ENCODE measurements at regions not wholly inside any gene's neighbourhood (a gene's known extent, or its start where the extent isn't known, plus 50 kb on each side); places are given as distances from the start of the nearest gene placed in this dataset.

GRCh38 chr15:77797270-77797669 is 164.6 kb upstream of the LINGO1 start:
- no peaks in the 10 kb centered on the region for H3K36me3 ChIP-seq (ENCODE audit: control insufficient read depth in 2 of 4, insufficient read depth in 4 of 4, low read length in 3 of 4)
- H4K91ac ChIP-seq (replicated peaks; ENCODE audit: insufficient read length, low read length): no peak overlapping the region
- no peak overlapping the region for H3K18ac ChIP-seq (ENCODE audit: extremely low read depth, low read length)
- H3K4ac ChIP-seq (replicated peaks; ENCODE audit: insufficient read length, low read depth, low read length): no peak overlapping the region
- WGBS, 2 experiments (ENCODE audit: extremely low coverage in 1 of 2, insufficient coverage in 1 of 2, insufficient read length in 1 of 2, insufficient replicate concordance in 2 of 2, low coverage in 1 of 2, low lambda C conversion rate in 2 of 2, missing lambda C conversion rate in 1 of 2): 83% methylated on average over 8 of the region's 8 CpGs; no CpG with 5 or more reads in 1 of the 2 experiments
- no peak overlapping the region for H2AFZ ChIP-seq (ENCODE audit: low read length)
- POLR2A ChIA-PET (ENCODE audit: partially characterized antibody): interaction anchor here (1.4 kb wide), 1 partner anchor 164 kb away, joined by 4 read pairs; no protein-coding TSS in a partner anchor
- H3K4me1 ChIP-seq (replicated peaks in 1 of 4; ENCODE audit: control insufficient read depth in 3 of 4, insufficient read depth in 4 of 4, low read length in 3 of 4): 0 out of 7 replicates have a peak, but pooled peaks cover 0 to 3% (median 0%) of the 10 kb centered on the region in 4 experiments
- H4K5ac ChIP-seq (ENCODE audit: insufficient read length, low read depth, low read length): no peak overlapping the region
- no peaks in the 10 kb centered on the region for H3K79me2 ChIP-seq (ENCODE audit: control insufficient read depth in 1 of 2, insufficient read depth in 2 of 2, low read length in 2 of 2)
- H2BK15ac ChIP-seq (ENCODE audit: low read length): no peak overlapping the region
- no peak overlapping the region for H3K56ac ChIP-seq (replicated peaks; ENCODE audit: insufficient read length, low read depth, low read length)
- H3K14ac ChIP-seq (ENCODE audit: insufficient read length): no peak overlapping the region
- no peak overlapping the region for H2BK5ac ChIP-seq (ENCODE audit: low read depth, low read length)
- H2BK12ac ChIP-seq (ENCODE audit: low read depth, low read length): no peak overlapping the region
- DNase-seq (ENCODE audit: low read depth in 1 of 2, low spot score in 2 of 2) (no peak), FAIRE-seq (no peak)
- H3K4me2 ChIP-seq (ENCODE audit: insufficient read depth in 1 of 2, low read depth in 2 of 2, low read length in 2 of 2): no peak overlapping the region
- CTCF ChIA-PET (ENCODE audit: partially characterized antibody): interaction anchor here (0.7 to 5.8 kb wide), 11 partner anchors 9 to 208 kb away, joined by 3 to 78 read pairs (median 4); partner anchors contain the start of gene LINGO1
- no peak overlapping the region for H3K9ac ChIP-seq (replicated peaks in 1 of 4; ENCODE audit: extremely low read depth in 1 of 4, low read depth in 3 of 4, low read length in 3 of 4)
- no peak overlapping the region for H2AK5ac ChIP-seq (ENCODE audit: low read depth, low read length)
- H4K20me1 ChIP-seq (replicated peaks in 1 of 2; ENCODE audit: control insufficient read depth in 1 of 2, insufficient read depth in 2 of 2, low read length in 2 of 2): no peaks in the 10 kb centered on the region
- H3K27ac ChIP-seq (ENCODE audit: low read depth, low read length): no peak overlapping the region
- H3K23ac ChIP-seq (ENCODE audit: insufficient read length): no peak overlapping the region
- H3K9me3 ChIP-seq (ENCODE audit: insufficient read depth in 2 of 2, low read depth in 1 of 2, low read length in 1 of 2): no peaks in the 10 kb centered on the region
- H4K8ac ChIP-seq (ENCODE audit: extremely low read depth, insufficient read depth, low read length): no peak overlapping the region
- H2BK120ac ChIP-seq (replicated peaks; ENCODE audit: low read depth, low read length): no peak overlapping the region
- no peaks in the 10 kb centered on the region for H3K23me2 ChIP-seq (ENCODE audit: low read depth, low read length)
- H2BK20ac ChIP-seq (ENCODE audit: low read length): no peak overlapping the region
- H3K4me3 ChIP-seq (ENCODE audit: extremely low read depth in 1 of 4, insufficient read depth in 2 of 4, low read depth in 3 of 4, low read length in 4 of 4): no peak overlapping the region
- no peaks in the 10 kb centered on the region for H3K79me1 ChIP-seq (ENCODE audit: low read depth, low read length)
- no peaks in the 10 kb centered on the region for H3K27me3 ChIP-seq (replicated peaks in 1 of 4; ENCODE audit: control insufficient read depth in 3 of 4, extremely low read depth in 1 of 4, insufficient read depth in 3 of 4, low read length in 3 of 4)
- TF ChIP-seq CBX5 (IDR thresholded peaks at IDR 0.05; ENCODE audit: low read depth, low read length): no peak
- no peak for TF ChIP-seq YY1 (IDR thresholded peaks at IDR 0.05; ENCODE audit: low read depth, low read length)
- TF ChIP-seq SUZ12 (IDR thresholded peaks at IDR 0.05; ENCODE audit: low read length): no peak
- no peak for TF ChIP-seq CTCF (IDR thresholded peaks at IDR 0.05; ENCODE audit: control extremely low read depth in 1 of 3, insufficient read depth in 1 of 3, low read depth in 1 of 3, low read length in 3 of 3)
- no peak for TF ChIP-seq ASH2L (IDR thresholded peaks at IDR 0.05; ENCODE audit: low read length)
- no peak for TF ChIP-seq JUN (IDR thresholded peaks at IDR 0.05; ENCODE audit: low read depth, low read length)
- no peak for TF ChIP-seq SIRT6 (IDR thresholded peaks at IDR 0.05; ENCODE audit: low read length)
- TF ChIP-seq ZNF274 (IDR thresholded peaks at IDR 0.05; ENCODE audit: borderline replicate concordance, extremely low read depth, low read length): no peak
- no peak for TF ChIP-seq CHD2 (IDR thresholded peaks at IDR 0.05; ENCODE audit: low read length)
- no peak for TF ChIP-seq TBP (IDR thresholded peaks at IDR 0.05; ENCODE audit: low read depth, low read length)
- TF ChIP-seq RFX5 (IDR thresholded peaks at IDR 0.05; ENCODE audit: borderline replicate concordance, low read depth, low read length): no peak
- TF ChIP-seq, protein P1, sequence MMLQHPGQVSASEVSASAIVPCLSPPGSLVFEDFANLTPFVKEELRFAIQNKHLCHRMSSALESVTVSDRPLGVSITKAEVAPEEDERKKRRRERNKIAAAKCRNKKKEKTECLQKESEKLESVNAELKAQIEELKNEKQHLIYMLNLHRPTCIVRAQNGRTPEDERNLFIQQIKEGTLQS (IDR thresholded peaks at IDR 0.05; ENCODE audit: insufficient read depth, low read depth, low read length): no peak

Measured in H1 (cell line).